ENCODE measurements at regions not wholly inside any gene's neighbourhood (a gene's known extent, or its start where the extent isn't known, plus 50 kb on each side); places are given as distances from the start of the nearest gene placed in this dataset.
"Not testable (repeated sequence)": the region's sequence is repeated elsewhere in the genome, so short reads cannot be mapped to it uniquely, and the experiment has no call there.

- no peak for DNase-seq
These were observed 1187.8 kb downstream of the TECRL start for GRCh38 chr4:63221477-63221876.

GRCh38 chr4:63218856-63219255 is 1190.4 kb downstream of the TECRL start:
- no peak for DNase-seq

- no peak for DNase-seq
These were observed 1195.2 kb downstream of the TECRL start for GRCh38 chr4:63214076-63214475.

- DNase-seq, result no peak
These were observed 1197.3 kb downstream of the TECRL start for GRCh38 chr4:63211776-63212479.

GRCh38 chr4:63211375-63211774 is 1197.9 kb downstream of the TECRL start:
- no peak for DNase-seq

GRCh38 chr4:63193029-63193428 is 1216.2 kb downstream of the TECRL start:
- DNase-seq, result not testable (repeated sequence)

GRCh38 chr4:63171341-63171740 is 1237.9 kb downstream of the TECRL start:
- DNase-seq, result no peak

GRCh38 chr4:63170923-63171322 is 1238.3 kb downstream of the TECRL start:
- no peak for DNase-seq

GRCh38 chr4:63169836-63170235 is 1239.4 kb downstream of the TECRL start:
- DNase-seq, result no peak

GRCh38 chr4:63155561-63155960 is 1253.7 kb downstream of the TECRL start:
- DNase-seq, result no peak

- DNase-seq, result no peak
These were observed 1285.8 kb downstream of the TECRL start for GRCh38 chr4:63123441-63123840.

- DNase-seq, result no peak
These were observed 1286.3 kb downstream of the TECRL start for GRCh38 chr4:63122955-63123354.

GRCh38 chr4:63106600-63106999 is 1302.7 kb downstream of the TECRL start:
- no peak for DNase-seq

- no peak for DNase-seq
These were observed 1303.4 kb downstream of the TECRL start for GRCh38 chr4:63105839-63106238.

- no peak for DNase-seq
These were observed 1318.6 kb downstream of the TECRL start for GRCh38 chr4:63090641-63091040.

GRCh38 chr4:63085091-63085490 is 1324.2 kb downstream of the TECRL start:
- DNase-seq, result no peak

- no peak for DNase-seq
These were observed 1328.3 kb downstream of the TECRL start for GRCh38 chr4:63080934-63081333.

- DNase-seq, result no peak
These were observed 1345.5 kb downstream of the TECRL start for GRCh38 chr4:63063760-63064159.

GRCh38 chr4:63062891-63063290 is 1346.4 kb downstream of the TECRL start:
- not testable (repeated sequence) for DNase-seq

GRCh38 chr4:63049726-63050125 is 1359.5 kb downstream of the TECRL start:
- no peak for DNase-seq

- no peak for DNase-seq
These were observed 1360.0 kb downstream of the TECRL start for GRCh38 chr4:63049278-63049677.

GRCh38 chr4:63036159-63036866 is 1372.9 kb downstream of the TECRL start:
- no peak for DNase-seq

- no peak for DNase-seq
These were observed 1379.9 kb downstream of the TECRL start for GRCh38 chr4:63029380-63029779.

GRCh38 chr4:63020661-63021060 is 1388.6 kb downstream of the TECRL start:
- DNase-seq, result no peak

GRCh38 chr4:63017300-63017699 is 1392.0 kb downstream of the TECRL start:
- no peak for DNase-seq

All from stimulated activated CD4-positive, alpha-beta T cell treated with anti-CD3 and anti-CD28 coated beads, Interleukin-4, amount 100 ng/mL, for 24 hours (primary cell).